OCI-LY1 (cell line): ENCODE measurements at regions not wholly inside any gene's neighbourhood (a gene's known extent, or its start where the extent isn't known, plus 50 kb on each side); places are given as distances from the start of the nearest gene placed in this dataset.

Experiments used
- H2AFZ ChIP-seq: fragments of 200-600 bp; sonication (generic), shearing (Covaris generic); 2 replicates; pipeline ENCODE4 v1.6.0; 2014; ENCODE audit warnings: antibody characterized with exemption, mild to moderate bottlenecking, low read length
- H3F3A ChIP-seq: fragments of 200-600 bp; sonication (generic), shearing (Covaris generic); 2 replicates; pipeline ENCODE4 v1.6.0; 2014; ENCODE audit warnings: mild to moderate bottlenecking, antibody characterized with exemption, low read length, moderate library complexity; ENCODE audit not compliant: insufficient read depth
- H3K27ac ChIP-seq: fragments of 200-600 bp; sonication (generic); 2 replicates; pipeline ENCODE4 v1.5.1; 2014; ENCODE audit warnings: low read length, mixed run types, mild to moderate bottlenecking, low read depth; ENCODE audit not compliant: poor library complexity, severe bottlenecking
- H3K27me3 ChIP-seq: fragments of 200-600 bp; sonication (generic); 2 replicates; pipeline ENCODE4 v1.6.0; 2014; ENCODE audit warnings: antibody characterized with exemption, mild to moderate bottlenecking, low read length, moderate library complexity; ENCODE audit not compliant: insufficient read depth
- H3K36me3 ChIP-seq: fragments of 200-600 bp; sonication (generic); 2 replicates; pipeline ENCODE4 v1.6.1; 2014; ENCODE audit warnings: mild to moderate bottlenecking, antibody characterized with exemption, low read length, moderate library complexity, mixed read lengths; ENCODE audit not compliant: insufficient read depth
- H3K4me1 ChIP-seq: fragments of 200-600 bp; sonication (generic); 2 replicates; pipeline ENCODE4 v1.5.1; 2014; ENCODE audit warnings: mild to moderate bottlenecking, low read length, moderate library complexity; ENCODE audit not compliant: insufficient read depth, severe bottlenecking
- H3K4me2 ChIP-seq: fragments of 200-600 bp; sonication (generic), shearing (Covaris generic); 2 replicates; pipeline ENCODE4 v1.6.1; 2014; ENCODE audit warnings: low read length
- H3K4me3 ChIP-seq: fragments of 200-600 bp; sonication (generic); 2 replicates; pipeline ENCODE4 v1.5.1; 2014; ENCODE audit warnings: low read length, low read depth, mild to moderate bottlenecking, mixed read lengths; ENCODE audit not compliant: poor library complexity, severe bottlenecking
- H3K79me2 ChIP-seq: fragments of 200-600 bp; shearing (Covaris generic); 2 replicates; pipeline ENCODE4 v1.6.1; 2016; ENCODE audit warnings: mixed run types, low read length, mixed read lengths; ENCODE audit not compliant: insufficient read depth
- H3K9ac ChIP-seq: fragments of 200-600 bp; sonication (generic), shearing (Covaris generic); 2 replicates; pipeline ENCODE4 v1.6.1; 2014; ENCODE audit warnings: mild to moderate bottlenecking, low read length, mixed read lengths
- H3K9me2 ChIP-seq: fragments of 200-600 bp; sonication (generic), shearing (Covaris generic); 2 replicates; pipeline ENCODE4 v1.6.1; 2014; ENCODE audit warnings: low read depth, mild to moderate bottlenecking, low read length, mixed read lengths
- H3K9me3 ChIP-seq: fragments of 200-600 bp; shearing (Covaris generic); 2 replicates; pipeline ENCODE4 v1.6.1; 2014; ENCODE audit warnings: low read length, mixed read lengths
- H4K20me1 ChIP-seq: fragments of 200-600 bp; sonication (generic), shearing (Covaris generic); 2 replicates; pipeline ENCODE4 v1.6.0; 2016; ENCODE audit warnings: mild to moderate bottlenecking, low read length; ENCODE audit not compliant: insufficient read depth
- EZH2 ChIP-seq: fragments of 200-600 bp; sonication (generic), shearing (Covaris generic); IDR thresholded peaks from 2 replicates; pipeline ENCODE4 v1.8.0; 2017; ENCODE audit warnings: borderline replicate concordance, mixed run types, mild to moderate bottlenecking, antibody characterized with exemption, low read length, moderate library complexity, mixed read lengths
- TF ChIP-seq, protein P1 (sequence below): fragments of 200-600 bp; sonication (generic), shearing (Covaris generic); IDR thresholded peaks from 2 replicates; pipeline ENCODE4 v1.5.1; 2017; ENCODE audit warnings: mild to moderate bottlenecking, antibody characterized with exemption, low read length, moderate library complexity, mixed read lengths

DNA sequence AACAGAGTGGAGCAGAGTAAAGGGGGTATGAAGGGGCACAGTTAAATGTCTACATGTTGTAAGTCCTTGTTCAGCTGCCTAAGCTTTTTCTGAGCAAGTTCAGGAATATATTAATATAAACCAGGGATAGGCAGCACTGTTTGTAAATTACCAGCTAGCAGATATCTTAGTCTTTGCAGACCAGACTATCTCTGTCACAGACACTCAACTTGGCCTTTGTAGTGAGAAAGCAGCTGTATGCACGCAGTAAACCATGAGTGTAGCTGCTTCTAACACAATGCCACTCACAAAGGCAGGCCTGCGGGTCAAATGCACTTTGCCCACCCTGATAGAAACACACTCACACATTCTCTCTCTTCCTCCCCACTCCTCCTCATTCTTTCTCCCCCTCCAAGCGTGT lies 1016.9 kb downstream of the UQCRFS1 start:
- H3K27me3 ChIP-seq = no peaks in the 10 kb centered on the region
- no peaks in the 10 kb centered on the region for H3K4me1 ChIP-seq
- no peaks in the 10 kb centered on the region for H4K20me1 ChIP-seq
- no peak overlapping the region for H3K27ac ChIP-seq
- H3K79me2 ChIP-seq = no peaks in the 10 kb centered on the region
- no peak for TF ChIP-seq EZH2
- TF ChIP-seq, protein P1, sequence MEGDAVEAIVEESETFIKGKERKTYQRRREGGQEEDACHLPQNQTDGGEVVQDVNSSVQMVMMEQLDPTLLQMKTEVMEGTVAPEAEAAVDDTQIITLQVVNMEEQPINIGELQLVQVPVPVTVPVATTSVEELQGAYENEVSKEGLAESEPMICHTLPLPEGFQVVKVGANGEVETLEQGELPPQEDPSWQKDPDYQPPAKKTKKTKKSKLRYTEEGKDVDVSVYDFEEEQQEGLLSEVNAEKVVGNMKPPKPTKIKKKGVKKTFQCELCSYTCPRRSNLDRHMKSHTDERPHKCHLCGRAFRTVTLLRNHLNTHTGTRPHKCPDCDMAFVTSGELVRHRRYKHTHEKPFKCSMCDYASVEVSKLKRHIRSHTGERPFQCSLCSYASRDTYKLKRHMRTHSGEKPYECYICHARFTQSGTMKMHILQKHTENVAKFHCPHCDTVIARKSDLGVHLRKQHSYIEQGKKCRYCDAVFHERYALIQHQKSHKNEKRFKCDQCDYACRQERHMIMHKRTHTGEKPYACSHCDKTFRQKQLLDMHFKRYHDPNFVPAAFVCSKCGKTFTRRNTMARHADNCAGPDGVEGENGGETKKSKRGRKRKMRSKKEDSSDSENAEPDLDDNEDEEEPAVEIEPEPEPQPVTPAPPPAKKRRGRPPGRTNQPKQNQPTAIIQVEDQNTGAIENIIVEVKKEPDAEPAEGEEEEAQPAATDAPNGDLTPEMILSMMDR = no peak
- no peak overlapping the region for H2AFZ ChIP-seq
- no peak overlapping the region for H3K4me3 ChIP-seq
- no peaks in the 10 kb centered on the region for H3K36me3 ChIP-seq
- no peaks in the 10 kb centered on the region for H3F3A ChIP-seq
- H3K9ac ChIP-seq = no peak overlapping the region
- no peaks in the 10 kb centered on the region for H3K9me2 ChIP-seq
- H3K9me3 ChIP-seq = no peaks in the 10 kb centered on the region
- no peak overlapping the region for H3K4me2 ChIP-seq

DNA sequence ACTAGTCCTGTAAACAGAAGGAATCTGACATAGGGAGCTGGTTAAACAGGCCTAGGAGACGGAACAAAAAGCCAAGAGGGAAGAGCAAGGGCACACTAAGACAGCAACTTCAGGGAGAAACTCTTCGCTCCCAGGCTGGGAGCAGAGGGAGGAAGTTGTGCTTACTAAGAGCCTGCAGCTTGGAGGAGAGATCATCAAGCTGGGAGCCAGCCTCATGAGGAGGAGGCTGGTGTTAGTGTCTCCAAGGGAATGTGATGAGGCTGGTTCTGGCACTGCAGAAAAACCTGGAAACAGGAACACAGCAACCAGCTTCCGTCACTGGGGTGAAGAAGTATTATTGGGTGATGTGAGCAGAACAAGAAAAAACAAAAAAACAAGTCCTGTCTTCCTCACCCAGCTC lies 1027.3 kb downstream of the UQCRFS1 start:
- H4K20me1 ChIP-seq = no peaks in the 10 kb centered on the region

DNA sequence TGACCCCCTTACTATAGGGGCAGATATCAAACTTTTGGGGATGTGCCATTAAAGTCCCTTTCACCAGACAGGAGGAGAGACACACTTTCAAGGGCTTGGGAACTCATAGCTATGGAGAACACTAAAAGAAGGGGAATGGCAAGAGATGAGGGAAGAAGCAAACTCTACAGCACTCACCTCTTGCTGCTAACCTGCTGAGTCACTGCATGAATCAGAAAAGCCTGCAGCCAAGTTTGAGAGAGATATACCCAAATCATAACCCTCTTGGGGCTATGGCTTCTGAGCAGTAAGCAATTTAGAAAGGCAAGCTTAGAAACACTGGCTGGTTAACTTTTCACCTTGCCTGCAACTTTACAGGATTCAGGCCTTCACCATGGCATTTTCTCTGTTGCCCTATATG lies 1028.0 kb downstream of the UQCRFS1 start:
- Histone ChIP-seq H3K4me1 (no peaks in the 10 kb centered on the region), H3K27ac (no peak overlapping the region), H3F3A (no peaks in the 10 kb centered on the region), H3K27me3 (no peaks in the 10 kb centered on the region), H3K4me3 (no peak overlapping the region), H3K9ac (no peak overlapping the region), H3K79me2 (no peaks in the 10 kb centered on the region), H4K20me1 (no peaks in the 10 kb centered on the region), H2AFZ (no peak overlapping the region), H3K9me3 (no peaks in the 10 kb centered on the region), H3K4me2 (no peak overlapping the region), H3K36me3 (no peaks in the 10 kb centered on the region), H3K9me2 (no peaks in the 10 kb centered on the region)
- no peak for TF ChIP-seq EZH2
- TF ChIP-seq, protein P1 = no peak

More for the DNA sequence above, 1027.3 kb downstream of the UQCRFS1 start:
- Histone ChIP-seq H3K9me3 (no peaks in the 10 kb centered on the region), H3K4me3 (no peak overlapping the region), H2AFZ (no peak overlapping the region), H3K4me1 (no peaks in the 10 kb centered on the region), H3K27ac (no peak overlapping the region), H3K9ac (no peak overlapping the region), H3F3A (no peaks in the 10 kb centered on the region), H3K9me2 (no peaks in the 10 kb centered on the region), H3K27me3 (no peaks in the 10 kb centered on the region), H3K4me2 (no peak overlapping the region), H3K36me3 (no peaks in the 10 kb centered on the region), H3K79me2 (no peaks in the 10 kb centered on the region)
- TF ChIP-seq EZH2 = no peak
- TF ChIP-seq, protein P1 = no peak
